H9 (cell line): ENCODE measurements at regions not wholly inside any gene's neighbourhood (a gene's known extent, or its start where the extent isn't known, plus 50 kb on each side); places are given as distances from the start of the nearest gene placed in this dataset.

Experiments
- DNase-seq: peaks from one replicate; pipeline ENCODE4 v3.0.0-alpha.2; 2017
- H2AFZ ChIP-seq: one replicate; pipeline ENCODE4 v1.6.1; 2013; ENCODE audit warnings: mild to moderate bottlenecking, low read length, control low read depth, moderate library complexity
- H2AK5ac ChIP-seq: 2 replicates; pipeline ENCODE4 v1.6.1; 2013; ENCODE audit warnings: low read length, control low read depth, mixed read lengths; ENCODE audit not compliant: insufficient read length
- H2BK120ac ChIP-seq: one replicate; pipeline ENCODE4 v1.6.1; 2013; ENCODE audit warnings: low read depth, mild to moderate bottlenecking, low read length, control low read depth, inconsistent platforms; ENCODE audit not compliant: poor library complexity, severe bottlenecking
- H2BK12ac ChIP-seq: 2 replicates; pipeline ENCODE4 v1.6.1; 2013; ENCODE audit warnings: low read length, control low read depth, mixed read lengths, low read depth; ENCODE audit not compliant: insufficient read length
- H2BK15ac ChIP-seq: 2 replicates; pipeline ENCODE4 v1.6.1; 2013; ENCODE audit warnings: low read depth, low read length, control low read depth
- H2BK20ac ChIP-seq: one replicate; pipeline ENCODE4 v1.6.1; 2013; ENCODE audit warnings: low read depth, mild to moderate bottlenecking, low read length, control low read depth, inconsistent platforms; ENCODE audit not compliant: poor library complexity, severe bottlenecking
- H2BK5ac ChIP-seq: 2 replicates; pipeline ENCODE4 v1.6.1; 2013; ENCODE audit warnings: low read length, control low read depth, mixed read lengths; ENCODE audit not compliant: insufficient read length
- H3K14ac ChIP-seq: 2 replicates; pipeline ENCODE4 v1.6.1; 2013; ENCODE audit warnings: low read length, control low read depth; ENCODE audit not compliant: insufficient read depth
- H3K18ac ChIP-seq: 2 replicates; pipeline ENCODE4 v1.6.1; 2013; ENCODE audit warnings: low read depth, mild to moderate bottlenecking, mixed read lengths, low read length, control low read depth; ENCODE audit not compliant: insufficient read length
- H3K23ac ChIP-seq: 2 replicates; pipeline ENCODE4 v1.6.1; 2013; ENCODE audit warnings: low read length, control low read depth, mixed read lengths, low read depth; ENCODE audit not compliant: insufficient read length
- H3K23me2 ChIP-seq: 2 replicates; pipeline ENCODE4 v1.6.1; 2013; ENCODE audit warnings: low read depth, mild to moderate bottlenecking, mixed read lengths, low read length, control low read depth; ENCODE audit not compliant: insufficient read length, poor library complexity, severe bottlenecking
- H3K27ac ChIP-seq: 2 replicates; pipeline ENCODE4 v1.5.1; 2013; ENCODE audit warnings: low read length, control low read depth, mixed read lengths, low read depth; ENCODE audit not compliant: insufficient read length
- H3K27me3 ChIP-seq: 2 replicates; pipeline ENCODE4 v1.6.1; 2013; ENCODE audit warnings: low read length, control low read depth, inconsistent platforms; ENCODE audit not compliant: insufficient read depth
- H3K4ac ChIP-seq: 2 replicates; pipeline ENCODE4 v1.6.1; 2013; ENCODE audit warnings: low read depth, mild to moderate bottlenecking, control low read depth, inconsistent platforms, low read length, moderate library complexity
- H3K4me1 ChIP-seq: 2 replicates; pipeline ENCODE4 v1.6.1; 2013; ENCODE audit warnings: low read length, control low read depth, inconsistent platforms; ENCODE audit not compliant: insufficient read depth
- H3K4me2 ChIP-seq: 2 replicates; pipeline ENCODE4 v1.6.1; 2013; ENCODE audit warnings: low read length, control low read depth, mixed read lengths; ENCODE audit not compliant: insufficient read length, insufficient read depth
- H3K56ac ChIP-seq: 2 replicates; pipeline ENCODE4 v1.6.1; 2013; ENCODE audit warnings: low read depth, mild to moderate bottlenecking, mixed read lengths, low read length, control low read depth; ENCODE audit not compliant: insufficient read length
- H3K79me1 ChIP-seq: 2 replicates; pipeline ENCODE4 v1.6.1; 2013; ENCODE audit warnings: low read depth, mild to moderate bottlenecking, moderate library complexity, low read length, control low read depth, inconsistent platforms; ENCODE audit not compliant: insufficient read depth, poor library complexity, severe bottlenecking
- H3K79me2 ChIP-seq: 2 replicates; pipeline ENCODE4 v1.6.1; 2013; ENCODE audit warnings: low read length, control low read depth, inconsistent platforms; ENCODE audit not compliant: insufficient read depth
- H3K9ac ChIP-seq: 2 replicates; pipeline ENCODE4 v1.6.1; 2013; ENCODE audit warnings: low read length, control low read depth, mixed read lengths; ENCODE audit not compliant: insufficient read length; ENCODE audit errors: extremely low read depth
- H3K9me3 ChIP-seq: one replicate; pipeline ENCODE4 v1.6.1; 2013; ENCODE audit warnings: low read depth, low read length, inconsistent platforms; ENCODE audit not compliant: control insufficient read depth
- H3T11ph ChIP-seq: one replicate; pipeline ENCODE4 v1.6.1; 2013; ENCODE audit warnings: mild to moderate bottlenecking, low read length, control low read depth, inconsistent platforms
- H4K20me1 ChIP-seq: one replicate; pipeline ENCODE4 v1.6.1; 2013; ENCODE audit not compliant: control insufficient read depth, insufficient read length, insufficient read depth
- H4K5ac ChIP-seq: 2 replicates; pipeline ENCODE4 v1.6.1; 2013; ENCODE audit warnings: low read depth, mild to moderate bottlenecking, mixed read lengths, low read length, control low read depth; ENCODE audit not compliant: insufficient read length
- H4K8ac ChIP-seq: replicated peaks from 2 replicates; pipeline ENCODE4 v1.6.1; 2013; ENCODE audit warnings: low read length, control low read depth, mixed read lengths, low read depth; ENCODE audit not compliant: insufficient read length
- H4K91ac ChIP-seq: 2 replicates; pipeline ENCODE4 v1.6.1; 2013; ENCODE audit warnings: low read depth, mild to moderate bottlenecking, moderate library complexity, mixed read lengths, low read length, control low read depth; ENCODE audit not compliant: insufficient read length
- H3K27ac Mint-ChIP-seq, 3 experiments: 2 replicates in 2 of 3; 3 replicates in 1 of 3; pipeline ENCODE4 v1.8.0; 2020 to 2021; ENCODE audit warnings: mixed read lengths in 3 of 3, mild to moderate bottlenecking in 1 of 3, moderate library complexity in 1 of 3
- H3K27me3 Mint-ChIP-seq: 2 replicates; pipeline ENCODE4 v1.8.0; 2021; ENCODE audit warnings: low read depth, mild to moderate bottlenecking, moderate library complexity, mixed read lengths
- H3K36me3 Mint-ChIP-seq, 3 experiments: 2 replicates in 2 of 3; 3 replicates in 1 of 3; pipeline ENCODE4 v1.8.0; 2020 to 2021; ENCODE audit warnings: low read depth in 3 of 3, mixed read lengths in 3 of 3; ENCODE audit not compliant: insufficient read depth in 1 of 3
- H3K4me1 Mint-ChIP-seq, 2 experiments: 2 replicates each; pipeline ENCODE4 v1.8.0; 2020; ENCODE audit warnings: mixed read lengths in 2 of 2
- H3K4me3 Mint-ChIP-seq, 2 experiments: 2 replicates in 1 of 2; 3 replicates in 1 of 2; pipeline ENCODE4 v1.8.0; 2020 to 2021; ENCODE audit warnings: mild to moderate bottlenecking in 2 of 2, mixed read lengths in 2 of 2, moderate library complexity in 1 of 2
- H3K9me3 Mint-ChIP-seq, 2 experiments: 2 replicates in 1 of 2; 3 replicates in 1 of 2; pipeline ENCODE4 v1.8.0; 2020; ENCODE audit warnings: mild to moderate bottlenecking in 2 of 2, mixed read lengths in 2 of 2, moderate library complexity in 1 of 2
- CTCF ChIP-seq: fragments of 200-600 bp; sonication (generic); conservative IDR thresholded peaks from 3 replicates; pipeline ENCODE4 v1.8.0; 2021; ENCODE audit warnings: antibody characterized with exemption, mild to moderate bottlenecking
- WGBS: extraction: QIAGEN DNeasy Blood & Tissue Kit; methylation state at CpG from one replicate; pipeline ENCODE4 v1.1.7; 2013; ENCODE audit warnings: missing lambda C conversion rate, low lambda C conversion rate, mixed read lengths; ENCODE audit not compliant: insufficient read length; ENCODE audit errors: extremely low coverage; 5-methylcytosine and 5-hydroxymethylcytosine counted together

GRCh38 chr4:53902786-53903185, 161.6 kb downstream of the CHIC2 start:
- H3K56ac ChIP-seq, result no peak overlapping the region
- H3K23ac ChIP-seq, result no peak overlapping the region
- H3K79me2 ChIP-seq, result no peaks in the 10 kb centered on the region
- no peaks in the 10 kb centered on the region for H3K23me2 ChIP-seq
- H3K36me3 Mint-ChIP-seq, result no peaks in the 10 kb centered on the region
- H3K4me2 ChIP-seq, result no peak overlapping the region
- H4K8ac ChIP-seq, result no peak overlapping the region
- no peak overlapping the region for H2BK20ac ChIP-seq
- H3K9me3 ChIP-seq, result no peaks in the 10 kb centered on the region
- H2BK12ac ChIP-seq, result no peak overlapping the region
- no peak for TF ChIP-seq CTCF
- no peak overlapping the region for H3K27ac ChIP-seq
- no peak overlapping the region for H2AK5ac ChIP-seq
- no peaks in the 10 kb centered on the region for H3K9me3 Mint-ChIP-seq
- H4K91ac ChIP-seq, result no peak overlapping the region
- no peak overlapping the region for H4K5ac ChIP-seq
- no peak overlapping the region for H3K18ac ChIP-seq
- no peak overlapping the region for H3T11ph ChIP-seq
- no peak overlapping the region for H2AFZ ChIP-seq
- no CpG with 5 or more reads among the region's 2 CpGs for WGBS
- H3K79me1 ChIP-seq, result no peaks in the 10 kb centered on the region
- H2BK120ac ChIP-seq, result no peak overlapping the region
- H4K20me1 ChIP-seq, result no peaks in the 10 kb centered on the region
- H3K14ac ChIP-seq, result no peak overlapping the region
- no peak overlapping the region for H2BK5ac ChIP-seq
- peaks cover 7 to 18% of the 10 kb centered on the region in 2 experiments for H3K4me1 Mint-ChIP-seq
- no peak overlapping the region for H3K9ac ChIP-seq
- H3K27ac Mint-ChIP-seq, result no peak overlapping the region; a peak in 1 of 7 replicates
- no peaks in the 10 kb centered on the region; the same call in 1 of the 2 replicates for H3K27me3 ChIP-seq
- DNase-seq, result no peak
- no peak overlapping the region for H3K4ac ChIP-seq
- H3K27me3 Mint-ChIP-seq, result peaks cover 37% of the 10 kb centered on the region
- no peak overlapping the region for H2BK15ac ChIP-seq
- peaks cover 5% of the 10 kb centered on the region for H3K4me1 ChIP-seq
- H3K4me3 Mint-ChIP-seq, result no peak overlapping the region
